ENCODE measurements at regions not wholly inside any gene's neighbourhood (a gene's known extent, or its start where the extent isn't known, plus 50 kb on each side); places are given as distances from the start of the nearest gene placed in this dataset.

GRCh38 chr22:47654922-47655491 lies 892.6 kb downstream of the TBC1D22A start:
- no peak for DNase-seq (ENCODE audit: low read depth)

- no peak for DNase-seq (ENCODE audit: low read depth)
Observed at GRCh38 chr22:47653921-47654320, 891.5 kb downstream of the TBC1D22A start.

GRCh38 chr22:47651216-47651987 lies 889.0 kb downstream of the TBC1D22A start:
- DNase-seq (ENCODE audit: low read depth): no peak

- no peak for DNase-seq (ENCODE audit: low read depth)
Observed at GRCh38 chr22:47647720-47648119, 885.3 kb downstream of the TBC1D22A start.

- no peak for DNase-seq (ENCODE audit: low read depth)
Observed at GRCh38 chr22:47647181-47647580, 884.7 kb downstream of the TBC1D22A start.

GRCh38 chr22:47645923-47646322 lies 883.5 kb downstream of the TBC1D22A start:
- no peak for DNase-seq (ENCODE audit: low read depth)

- DNase-seq (ENCODE audit: low read depth): no peak
Observed at GRCh38 chr22:47645450-47645914, 883.0 kb downstream of the TBC1D22A start.

- no peak for DNase-seq (ENCODE audit: low read depth)
Observed at GRCh38 chr22:47634347-47634746, 871.9 kb downstream of the TBC1D22A start.

GRCh38 chr22:47633111-47633510 lies 870.7 kb downstream of the TBC1D22A start:
- no peak for DNase-seq (ENCODE audit: low read depth)

GRCh38 chr22:47632701-47633100 lies 870.3 kb downstream of the TBC1D22A start:
- no peak for DNase-seq (ENCODE audit: low read depth)

- no peak for DNase-seq (ENCODE audit: low read depth)
Observed at GRCh38 chr22:47631571-47632102, 869.2 kb downstream of the TBC1D22A start.

- DNase-seq (ENCODE audit: low read depth): no peak
Observed at GRCh38 chr22:47630741-47631534, 868.5 kb downstream of the TBC1D22A start.

GRCh38 chr22:47629791-47630655 lies 867.6 kb downstream of the TBC1D22A start:
- DNase-seq (ENCODE audit: low read depth): no peak

GRCh38 chr22:47629273-47629711 lies 866.8 kb downstream of the TBC1D22A start:
- no peak for DNase-seq (ENCODE audit: low read depth)

- DNase-seq (ENCODE audit: low read depth): no peak
Observed at GRCh38 chr22:47628477-47629272, 866.2 kb downstream of the TBC1D22A start.

- no peak for DNase-seq (ENCODE audit: low read depth)
Observed at GRCh38 chr22:47627556-47628253, 865.3 kb downstream of the TBC1D22A start.

GRCh38 chr22:47626428-47627390 lies 864.3 kb downstream of the TBC1D22A start:
- DNase-seq (ENCODE audit: low read depth): no peak

GRCh38 chr22:47625531-47626427 lies 863.3 kb downstream of the TBC1D22A start:
- DNase-seq (ENCODE audit: low read depth): no peak

Data from stimulated activated CD8-positive, alpha-beta memory T cell treated with anti-CD3 and anti-CD28 coated beads, Interleukin-12 subunit alpha, Interleukin-12 subunit beta, amount 100 ng/mL, for 1 hour (primary cell).